C4-2B (cell line): ENCODE measurements at regions not wholly inside any gene's neighbourhood (a gene's known extent, or its start where the extent isn't known, plus 50 kb on each side); places are given as distances from the start of the nearest gene placed in this dataset.

Experiments
- ZFX ChIP-seq: fragments of 450-650 bp; IDR thresholded peaks from 2 replicates; pipeline ENCODE4 v1.6.1; 2017
- TF ChIP-seq, protein P1 (sequence below): fragments of 450-650 bp; conservative IDR thresholded peaks from 2 replicates; pipeline ENCODE4 v1.5.1; 2017; ENCODE audit warnings: mild to moderate bottlenecking

GRCh38 chr13:109881347-109881725 lies 95.0 kb upstream of the IRS2 start:
- TF ChIP-seq, protein P1, sequence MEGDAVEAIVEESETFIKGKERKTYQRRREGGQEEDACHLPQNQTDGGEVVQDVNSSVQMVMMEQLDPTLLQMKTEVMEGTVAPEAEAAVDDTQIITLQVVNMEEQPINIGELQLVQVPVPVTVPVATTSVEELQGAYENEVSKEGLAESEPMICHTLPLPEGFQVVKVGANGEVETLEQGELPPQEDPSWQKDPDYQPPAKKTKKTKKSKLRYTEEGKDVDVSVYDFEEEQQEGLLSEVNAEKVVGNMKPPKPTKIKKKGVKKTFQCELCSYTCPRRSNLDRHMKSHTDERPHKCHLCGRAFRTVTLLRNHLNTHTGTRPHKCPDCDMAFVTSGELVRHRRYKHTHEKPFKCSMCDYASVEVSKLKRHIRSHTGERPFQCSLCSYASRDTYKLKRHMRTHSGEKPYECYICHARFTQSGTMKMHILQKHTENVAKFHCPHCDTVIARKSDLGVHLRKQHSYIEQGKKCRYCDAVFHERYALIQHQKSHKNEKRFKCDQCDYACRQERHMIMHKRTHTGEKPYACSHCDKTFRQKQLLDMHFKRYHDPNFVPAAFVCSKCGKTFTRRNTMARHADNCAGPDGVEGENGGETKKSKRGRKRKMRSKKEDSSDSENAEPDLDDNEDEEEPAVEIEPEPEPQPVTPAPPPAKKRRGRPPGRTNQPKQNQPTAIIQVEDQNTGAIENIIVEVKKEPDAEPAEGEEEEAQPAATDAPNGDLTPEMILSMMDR, result no peak
- TF ChIP-seq ZFX, result no peak
